Hindlimb muscle (tissue), 1 donor: ENCODE measurements at regions not wholly inside any gene's neighbourhood (a gene's known extent, or its start where the extent isn't known, plus 50 kb on each side); places are given as distances from the start of the nearest gene placed in this dataset.
"Not testable (repeated sequence)": the region's sequence is repeated elsewhere in the genome, so short reads cannot be mapped to it uniquely, and the experiment has no call there.

Experiments
- DNase-seq: peaks from one replicate; pipeline ENCODE4 v3.0.0-alpha.2; 2013

DNA sequence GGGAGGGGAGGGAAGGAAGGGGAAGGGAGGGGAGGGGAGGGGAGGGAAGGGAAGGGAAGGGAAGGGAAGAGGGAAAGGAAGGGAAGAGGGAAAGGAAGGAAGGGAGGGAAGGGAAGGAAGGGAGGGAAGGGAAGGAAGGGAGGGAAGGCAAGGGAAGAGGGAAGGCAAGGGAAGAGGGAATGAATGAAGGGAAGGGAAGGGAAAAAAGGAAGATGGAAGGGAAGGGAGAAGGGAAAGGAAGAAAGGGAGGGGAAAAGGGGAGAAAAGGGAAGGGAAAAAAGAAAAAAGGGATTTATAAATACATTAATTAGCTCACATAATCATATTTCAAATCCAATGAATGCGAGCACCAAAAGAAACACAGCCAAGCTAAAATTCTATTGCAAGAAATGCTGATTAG is 202.9 kb upstream of the LRRTM4 start:
- no peak for DNase-seq

DNA sequence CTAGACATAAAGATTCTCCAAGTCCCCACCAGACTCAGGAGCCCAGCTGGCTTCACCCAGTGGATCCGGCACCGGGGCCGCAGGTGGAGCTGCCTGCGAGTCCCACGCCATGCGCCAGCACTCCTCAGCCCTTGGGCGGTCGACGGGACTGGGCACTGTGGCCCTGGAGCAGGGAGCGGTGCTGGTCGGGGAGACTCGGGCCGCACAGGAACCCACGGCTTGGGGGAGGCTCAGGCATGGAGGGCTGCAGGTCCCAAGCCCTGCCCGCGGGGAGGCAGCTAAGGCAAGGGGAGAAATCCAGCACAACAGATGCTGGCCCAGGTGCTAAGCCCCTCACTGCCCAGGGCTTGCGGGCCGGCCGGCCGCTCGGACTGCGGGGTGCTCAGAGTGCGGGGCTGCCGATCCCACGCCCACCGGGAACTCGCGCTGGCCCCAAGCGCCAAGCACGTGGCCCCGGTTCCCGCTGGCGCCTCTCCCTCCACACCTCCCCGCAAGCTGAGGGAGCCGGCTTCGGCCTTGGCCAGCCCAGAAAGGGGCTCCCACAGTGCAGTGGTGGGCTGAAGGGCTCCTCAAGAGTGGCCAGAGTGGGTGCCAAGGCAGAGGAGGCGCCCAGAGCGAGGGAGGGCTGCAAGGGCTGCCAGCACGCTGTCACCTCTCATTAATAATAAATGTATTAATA is 212.6 kb upstream of the LRRTM4 start:
- not testable (repeated sequence) for DNase-seq

DNA sequence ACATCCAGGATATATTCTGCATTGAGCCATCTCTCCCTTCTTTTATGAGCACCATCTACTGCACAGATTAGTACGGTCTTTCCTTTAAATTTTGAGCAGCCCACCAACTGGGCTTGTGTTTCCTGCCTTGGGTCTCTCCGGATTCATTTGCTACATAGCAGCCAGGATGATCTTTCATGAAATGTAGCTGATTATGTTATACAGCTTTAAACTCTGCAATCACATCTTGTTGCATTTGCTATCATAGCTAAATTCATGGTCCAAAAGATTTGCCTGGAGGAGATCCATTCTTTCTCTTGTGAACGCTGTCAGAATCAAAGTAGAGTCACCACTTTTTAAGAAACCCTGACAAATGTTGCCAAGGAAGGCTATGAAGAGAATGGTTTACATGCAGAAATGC is 215.1 kb upstream of the LRRTM4 start:
- no peak for DNase-seq

DNA sequence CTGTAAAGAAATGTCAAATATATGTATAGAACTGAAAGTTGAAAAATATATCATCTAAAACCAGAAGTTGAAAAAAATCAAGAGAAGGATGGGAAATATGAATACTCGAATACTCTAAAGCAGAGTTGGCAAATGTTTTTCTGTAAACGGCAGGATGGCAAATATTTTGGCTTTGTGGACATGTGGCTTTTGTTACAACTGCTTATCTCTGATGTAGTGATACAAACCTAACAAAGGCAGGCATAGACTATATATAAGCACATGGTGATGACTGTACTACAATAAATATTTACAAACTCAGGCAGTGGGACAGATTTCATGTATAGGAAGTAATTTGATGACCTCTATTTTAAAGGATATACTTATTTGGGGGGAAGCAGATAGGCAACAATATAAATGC is 224.6 kb upstream of the LRRTM4 start:
- DNase-seq: no peak

DNA sequence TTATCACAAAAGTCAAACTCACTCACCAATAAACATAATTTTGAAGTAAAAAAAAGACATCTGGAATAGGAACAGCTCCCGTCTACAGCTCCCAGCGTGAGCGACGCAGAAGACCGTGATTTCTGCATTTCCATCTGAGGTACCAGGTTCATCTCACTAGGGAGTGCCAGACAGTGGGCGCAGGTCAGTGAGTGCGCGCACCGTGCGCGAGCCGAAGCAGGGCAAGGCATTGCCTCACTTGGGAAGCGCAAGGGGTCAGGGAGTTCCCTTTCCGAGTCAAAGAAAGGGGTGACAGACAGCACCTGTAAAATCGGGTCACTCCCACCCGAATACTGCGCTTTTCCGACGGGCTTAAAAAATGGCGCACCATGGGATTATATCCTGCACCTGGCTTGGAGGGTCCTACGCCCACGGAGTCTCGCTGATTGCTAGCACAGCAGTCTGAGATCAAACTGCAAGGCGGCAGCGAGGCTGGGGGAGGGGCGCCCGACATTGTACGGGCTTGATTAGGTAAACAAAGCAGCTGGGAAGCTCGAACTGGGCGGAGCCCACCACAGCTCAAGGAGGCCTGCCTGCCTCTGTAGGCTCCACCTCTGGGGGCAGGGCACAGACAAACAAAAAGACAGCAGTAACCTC is 231.7 kb upstream of the LRRTM4 start:
- DNase-seq: not testable (repeated sequence)

DNA sequence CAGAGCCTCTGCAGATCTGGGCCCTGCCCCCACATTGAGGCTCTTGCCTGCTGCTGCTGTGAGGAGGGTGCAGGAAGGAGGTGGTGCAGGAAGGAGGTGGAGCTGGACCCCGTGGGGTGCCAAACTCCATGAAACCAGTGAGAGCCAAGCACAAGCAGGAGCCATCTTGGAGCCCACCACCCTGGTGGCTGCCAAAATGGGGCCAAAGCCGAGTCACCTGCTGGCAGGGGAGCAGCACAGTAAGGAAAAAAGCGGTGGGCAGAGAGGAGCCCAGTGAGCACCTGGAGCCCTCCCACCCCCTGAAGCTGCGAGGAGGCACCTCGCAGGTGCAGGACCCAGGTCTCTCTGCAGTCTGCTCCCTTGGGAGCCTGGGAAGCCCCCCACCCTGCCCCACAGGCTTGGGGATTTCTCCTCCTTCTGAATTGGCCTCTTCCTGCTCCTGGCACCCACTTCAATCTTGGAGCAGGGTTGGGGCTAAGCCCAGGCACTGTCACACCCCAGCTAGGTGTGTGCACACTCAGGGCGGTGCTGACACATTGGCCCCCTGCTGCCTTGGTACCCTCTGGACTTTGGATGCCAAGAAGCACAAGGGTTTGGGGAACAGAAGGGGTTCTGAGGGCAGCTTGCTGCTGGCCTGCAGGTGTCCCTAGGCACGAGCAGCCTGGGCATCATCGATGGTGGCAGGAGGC is 245.4 kb upstream of the LRRTM4 start:
- DNase-seq: no peak

DNA sequence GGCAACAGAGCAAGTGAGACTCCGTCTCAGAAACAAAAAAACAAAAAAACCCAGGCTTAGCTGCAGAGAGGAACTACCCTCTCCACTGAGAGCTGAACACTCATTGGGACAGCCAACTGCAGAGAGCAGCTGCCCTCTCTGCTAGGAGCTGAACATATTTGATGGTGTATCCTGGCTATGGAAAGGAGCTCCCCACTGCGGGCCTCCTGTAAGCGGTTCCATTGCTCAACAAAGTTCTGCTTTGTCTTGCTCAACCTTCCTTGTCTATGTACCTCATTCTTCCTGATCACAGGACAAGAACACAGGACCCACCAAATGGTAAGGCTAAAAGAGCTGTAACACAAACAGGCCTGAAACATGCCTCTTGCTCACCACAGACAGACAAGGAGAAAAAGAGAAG is 246.3 kb upstream of the LRRTM4 start:
- no peak for DNase-seq

DNA sequence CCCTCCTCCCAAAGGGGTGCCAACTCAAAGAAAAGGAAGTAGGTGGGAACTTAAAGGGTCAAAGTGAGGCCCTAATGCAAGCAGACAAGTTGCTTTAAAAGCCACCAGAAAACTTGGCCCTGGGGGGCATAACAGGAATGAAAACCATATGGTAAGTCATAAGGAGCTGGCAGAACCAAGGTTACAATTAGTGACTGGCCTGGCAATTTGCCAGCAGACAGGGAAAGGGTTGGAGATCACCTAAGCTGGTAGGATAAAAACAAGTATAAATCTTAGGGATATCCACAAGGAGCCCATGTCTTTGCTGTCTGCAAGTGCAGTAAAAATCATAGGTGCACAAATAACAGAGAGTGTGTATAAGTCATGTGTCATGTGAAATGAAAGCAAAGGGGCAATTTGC is 256.7 kb upstream of the LRRTM4 start:
- no peak for DNase-seq

DNA sequence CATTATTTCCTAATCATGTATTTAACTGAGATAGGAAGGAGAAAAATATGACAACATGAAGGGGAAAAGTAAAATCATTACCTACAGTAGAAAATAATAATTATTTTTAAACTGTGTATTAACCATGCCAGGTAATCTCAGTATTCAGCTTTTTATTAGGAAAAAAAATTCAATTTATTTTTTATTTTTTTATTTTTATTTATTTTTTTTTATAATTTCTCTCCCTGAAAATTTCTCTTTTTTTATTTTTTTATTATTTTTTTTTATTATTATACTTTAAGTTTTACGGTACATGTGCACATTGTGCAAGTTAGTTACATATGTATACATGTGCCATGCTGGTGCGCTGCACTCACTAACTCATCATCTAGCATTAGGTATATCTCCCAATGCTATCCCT is 271.3 kb upstream of the LRRTM4 start:
- not testable (repeated sequence) for DNase-seq

DNA sequence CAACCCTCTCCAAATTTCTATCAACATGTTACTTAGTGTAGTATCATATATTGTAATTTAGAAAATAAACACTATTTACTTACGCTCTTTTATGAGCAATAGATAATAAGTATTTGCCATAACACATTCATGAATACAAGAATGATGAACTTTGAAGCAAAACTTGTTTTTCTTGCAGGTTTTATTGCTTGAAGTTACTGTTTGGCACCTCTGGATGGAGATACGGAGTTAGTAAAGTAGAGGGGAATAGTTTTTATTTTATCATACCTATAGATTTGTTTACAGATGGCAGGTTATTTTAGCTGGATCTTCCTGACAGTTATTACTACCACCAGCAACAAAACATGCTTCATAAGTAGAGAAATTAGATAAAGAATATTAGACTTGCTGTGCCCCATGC is 274.2 kb upstream of the LRRTM4 start:
- DNase-seq: no peak

DNA sequence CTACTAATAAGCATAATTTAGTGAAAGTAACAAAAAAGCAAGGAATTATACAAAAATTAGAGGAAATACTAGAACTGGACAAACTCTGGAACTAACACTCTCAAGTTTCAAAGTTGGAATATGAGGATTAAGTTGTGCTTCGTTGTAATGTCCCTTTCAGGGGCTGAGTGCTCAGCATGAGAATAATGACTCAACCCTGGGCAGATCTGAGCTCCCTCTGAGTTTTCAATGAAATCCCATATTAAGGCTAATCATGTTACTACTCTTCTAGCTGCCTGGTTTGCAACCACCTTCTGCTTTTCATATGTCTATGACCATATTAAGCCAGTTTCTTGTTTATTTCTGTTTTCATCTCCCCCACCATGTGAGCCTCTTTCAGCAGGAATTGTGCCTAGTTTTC is 274.9 kb upstream of the LRRTM4 start:
- DNase-seq: no peak

DNA sequence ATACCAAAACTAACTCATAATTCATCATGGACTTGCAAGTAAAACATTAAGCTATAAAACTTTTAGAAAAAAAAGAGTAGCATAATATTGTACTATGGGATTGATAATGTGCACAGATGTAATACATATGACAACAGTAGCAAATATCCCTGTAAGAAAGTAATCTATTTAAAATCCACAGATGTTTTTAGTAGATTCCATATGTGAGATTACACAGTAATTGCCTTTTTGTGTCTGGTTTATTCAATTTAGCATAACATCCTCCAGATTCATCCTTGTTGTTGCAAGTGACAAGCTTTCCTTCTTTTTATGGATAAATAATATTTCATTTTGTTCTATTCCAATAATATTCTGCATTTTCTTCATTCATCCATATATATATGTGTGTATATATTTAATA is 278.2 kb upstream of the LRRTM4 start:
- no peak for DNase-seq

DNA sequence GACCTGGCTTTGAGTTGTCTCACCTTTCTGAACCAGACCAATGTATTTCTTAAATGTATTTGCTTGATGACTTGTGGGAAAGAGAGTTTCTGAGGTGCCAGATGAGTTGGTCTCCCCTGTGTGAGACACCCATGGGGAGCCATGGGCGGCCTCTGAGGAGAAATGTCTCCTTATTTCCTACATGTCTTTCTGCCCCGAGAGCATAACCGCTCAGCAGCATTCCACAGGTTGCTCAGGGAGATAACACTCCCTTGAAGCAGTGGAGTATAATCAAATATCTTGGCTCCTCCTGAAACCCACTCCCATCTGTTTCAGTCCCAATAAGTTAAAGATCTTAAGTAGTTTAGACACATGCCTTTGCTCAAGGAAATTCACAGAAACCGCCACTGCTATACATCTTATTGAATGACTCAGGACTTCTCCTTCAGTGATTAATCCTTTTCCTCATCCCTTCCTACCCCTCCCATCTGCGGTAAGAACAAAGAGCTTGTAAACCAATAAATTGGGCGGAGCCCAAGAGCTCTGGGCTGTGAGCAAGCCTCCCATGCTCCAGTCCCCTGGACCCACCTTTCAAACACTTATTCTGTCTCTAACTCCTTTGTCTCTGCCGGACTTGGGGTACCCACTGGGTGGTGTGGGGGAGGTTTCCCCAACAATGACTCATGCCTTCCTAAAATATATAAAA is 285.5 kb upstream of the LRRTM4 start:
- no peak for DNase-seq

DNA sequence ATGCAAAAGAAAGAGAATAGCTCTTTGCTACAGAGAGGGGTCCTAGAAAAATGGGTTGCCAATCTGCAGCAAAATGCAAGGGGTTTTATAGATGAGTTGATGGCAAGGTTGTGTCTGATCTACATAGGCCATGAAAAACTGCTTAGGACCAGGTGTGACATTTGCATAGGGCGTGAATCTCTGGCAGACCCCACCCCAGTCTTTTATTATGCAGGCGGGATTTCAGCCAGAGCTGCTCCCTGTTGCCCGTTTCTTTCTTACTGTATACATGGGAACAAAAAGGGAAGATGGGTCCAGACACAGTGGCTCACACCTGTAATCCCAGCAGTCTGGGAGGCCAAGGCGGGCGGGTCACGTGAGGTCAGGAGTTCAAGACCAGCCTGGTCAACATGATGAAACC is 286.4 kb upstream of the LRRTM4 start:
- DNase-seq: no peak

DNA sequence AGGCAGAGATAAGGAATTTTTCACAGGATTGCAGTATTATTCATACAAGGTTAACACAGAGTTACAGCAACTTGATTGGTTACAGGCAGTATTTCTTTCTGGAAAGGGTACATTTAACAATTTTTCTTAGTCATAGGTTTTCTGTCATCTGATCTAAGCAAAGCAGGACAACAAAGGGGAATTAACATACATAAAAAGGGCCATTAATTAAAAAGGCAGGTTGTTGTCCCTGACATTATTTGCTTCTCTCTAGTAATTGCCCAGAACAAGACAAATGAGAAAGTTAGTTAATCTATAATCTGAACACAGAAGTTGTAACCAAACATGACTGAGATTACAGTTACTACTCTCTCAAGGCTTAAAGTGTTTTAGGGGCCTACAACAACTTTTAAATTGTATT is 291.4 kb upstream of the LRRTM4 start:
- DNase-seq: no peak

DNA sequence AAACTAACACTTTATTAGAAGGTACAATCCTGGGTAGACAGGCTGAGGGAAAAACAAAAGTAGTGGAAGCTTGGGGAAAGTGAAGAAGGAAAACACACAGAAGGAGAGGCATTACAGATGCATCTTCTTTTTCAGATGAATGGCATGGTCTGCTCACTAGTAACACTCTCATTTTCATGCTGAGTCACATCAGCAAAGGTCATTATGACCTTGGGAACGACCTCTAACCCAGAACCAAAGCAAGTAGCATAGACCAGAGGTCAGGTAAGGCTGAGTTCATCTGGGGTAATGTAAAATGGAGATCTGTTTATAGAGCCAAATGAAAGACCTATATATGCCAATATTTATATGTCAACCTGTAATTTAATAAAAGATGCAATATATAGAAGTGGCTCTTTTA is 294.4 kb upstream of the LRRTM4 start:
- DNase-seq: no peak

DNA sequence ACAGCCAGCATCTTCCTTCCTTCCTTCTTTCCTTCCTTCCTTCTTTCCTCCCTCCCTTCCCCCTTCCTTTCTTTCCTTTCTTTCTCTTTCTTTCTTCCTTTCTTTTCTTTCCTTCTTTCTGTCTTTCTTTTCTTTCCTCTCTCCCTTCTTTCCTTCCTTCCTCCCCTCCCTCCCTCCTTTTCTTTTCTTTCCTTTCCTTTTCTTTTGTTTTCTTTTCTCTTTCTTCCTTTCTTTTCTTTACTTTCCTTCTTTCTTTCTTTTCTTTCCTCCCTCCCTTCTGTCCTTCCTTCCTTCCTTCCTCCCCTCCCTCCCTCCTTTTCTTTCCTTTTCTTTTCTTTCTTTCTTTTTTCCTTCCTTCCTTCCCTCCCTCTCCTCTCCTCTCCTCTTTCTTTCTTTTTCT is 296.0 kb upstream of the LRRTM4 start:
- DNase-seq: no peak

DNA sequence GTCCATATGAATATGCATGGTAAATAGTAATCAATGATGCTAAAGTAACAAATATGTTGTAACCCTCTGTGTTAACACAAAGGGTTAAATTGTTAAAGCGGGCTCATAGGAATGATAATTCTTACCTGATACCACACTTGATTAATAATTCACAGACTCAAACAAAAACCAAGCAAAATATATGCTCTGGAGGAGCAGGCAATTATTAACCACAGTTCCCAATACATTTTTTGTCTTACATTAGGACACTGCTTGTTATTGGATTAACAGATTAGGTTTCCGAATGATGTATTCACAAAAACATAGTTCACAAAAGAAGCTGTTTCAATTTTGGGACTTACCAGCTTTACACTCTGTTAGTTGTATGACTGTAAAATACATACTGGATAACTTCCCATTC is 300.9 kb upstream of the LRRTM4 start:
- no peak for DNase-seq

DNA sequence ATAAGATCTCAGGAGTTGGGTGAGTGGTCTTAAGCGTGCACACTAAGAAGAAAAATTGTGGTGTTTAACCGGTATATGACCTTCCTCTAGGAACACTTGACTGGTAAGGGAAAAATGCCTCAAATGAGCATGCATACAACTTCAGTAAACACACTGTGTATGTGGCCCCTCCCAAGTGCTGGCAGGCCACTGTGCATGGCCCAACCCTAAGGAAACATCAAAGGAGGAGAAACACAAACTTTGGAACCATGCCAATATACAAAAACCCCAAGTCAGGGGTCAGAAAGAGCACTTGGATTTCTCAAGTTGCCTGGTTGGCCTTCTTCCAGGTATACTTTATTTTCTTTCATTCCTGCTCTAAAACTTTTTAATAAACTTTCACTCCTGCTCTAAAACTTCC is 308.9 kb upstream of the LRRTM4 start:
- DNase-seq: no peak

DNA sequence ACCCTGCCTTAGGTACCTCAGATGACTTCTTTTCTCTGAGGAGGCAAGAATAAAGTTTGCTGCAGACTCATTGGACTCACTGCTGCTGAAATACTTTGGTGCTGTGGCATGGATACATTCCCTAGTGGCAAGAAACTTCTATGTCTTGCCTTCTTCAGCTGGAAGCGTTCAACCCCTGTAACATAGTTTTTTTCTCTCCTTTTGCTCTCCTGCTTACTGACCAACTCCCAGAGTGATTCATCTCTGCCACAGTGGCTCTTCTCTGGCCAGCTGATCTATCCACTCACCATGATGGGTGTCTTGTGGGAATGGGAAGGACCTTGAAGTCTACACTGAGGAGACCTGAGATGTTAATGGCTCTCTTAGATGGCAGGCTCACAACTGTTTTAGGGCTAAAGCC is 309.3 kb upstream of the LRRTM4 start:
- DNase-seq: no peak

DNA sequence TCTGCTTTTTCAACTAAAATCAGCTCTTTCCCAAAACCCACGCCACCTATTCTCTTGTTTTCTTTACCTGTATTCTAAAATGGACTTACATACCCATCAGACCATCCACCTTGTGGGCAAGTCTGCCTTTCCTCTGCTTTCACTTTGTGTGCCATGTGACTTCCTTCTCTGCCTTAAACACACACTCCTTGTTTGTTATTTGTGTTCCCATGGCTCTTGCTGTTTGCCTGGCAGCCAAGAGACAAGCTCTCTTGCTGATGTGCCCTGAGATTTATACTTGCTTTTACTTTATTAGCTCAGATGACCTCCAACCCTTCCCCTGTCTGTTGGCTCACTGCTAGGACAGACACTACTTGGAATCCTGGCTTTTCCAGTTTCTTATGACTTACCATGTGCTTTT is 309.7 kb upstream of the LRRTM4 start:
- DNase-seq: no peak

DNA sequence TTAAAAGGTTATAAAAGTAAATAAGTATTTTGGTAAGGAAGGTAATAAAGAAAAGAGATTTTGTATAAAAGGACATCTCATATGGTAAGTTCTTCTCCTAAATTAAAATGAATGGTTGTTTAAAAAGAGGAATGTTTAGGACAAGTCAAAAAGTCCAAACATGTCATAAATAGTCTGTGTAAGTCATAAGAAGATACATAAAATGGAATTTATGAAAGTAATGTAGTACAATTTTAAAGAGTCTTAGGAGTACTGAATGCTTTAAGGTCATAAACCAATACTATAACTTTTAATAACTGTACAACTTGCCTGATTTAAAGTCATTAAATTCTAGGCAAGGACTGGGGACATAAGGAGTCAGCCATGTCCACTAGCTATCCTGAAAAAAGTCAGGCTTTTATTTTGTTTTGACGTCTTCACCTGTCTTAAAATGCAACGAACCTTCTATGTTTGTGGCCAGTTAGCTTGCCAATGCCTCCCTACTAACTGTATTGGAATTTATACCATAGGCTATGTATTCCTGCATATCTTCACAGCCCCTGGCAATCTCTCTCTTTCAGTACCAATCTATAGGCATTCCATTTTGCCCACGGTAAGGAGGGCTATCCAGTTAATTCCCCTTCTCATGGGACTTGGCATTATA is 312.3 kb upstream of the LRRTM4 start:
- no peak for DNase-seq

DNA sequence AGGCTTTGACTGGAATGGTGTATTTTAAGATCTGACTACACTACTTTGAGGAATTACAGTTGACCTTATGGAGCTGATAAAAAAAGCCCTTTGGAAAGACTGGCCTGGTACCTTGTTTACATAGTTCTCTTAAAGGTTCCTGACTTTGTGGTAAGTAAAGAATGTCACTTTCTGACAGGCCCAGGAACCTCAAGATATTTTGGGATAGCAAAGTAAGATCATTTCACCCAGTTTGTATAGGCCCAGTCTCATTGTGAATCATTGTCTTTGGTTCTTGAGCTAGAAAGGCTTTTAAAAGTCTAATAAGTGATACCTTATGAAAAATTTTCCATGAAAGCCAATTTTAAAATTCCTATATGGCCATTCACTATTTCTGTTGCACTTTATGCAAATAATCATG is 316.3 kb upstream of the LRRTM4 start:
- DNase-seq: no peak
